ENCODE measurements at regions not wholly inside any gene's neighbourhood (a gene's known extent, or its start where the extent isn't known, plus 50 kb on each side); places are given as distances from the start of the nearest gene placed in this dataset.

DNA sequence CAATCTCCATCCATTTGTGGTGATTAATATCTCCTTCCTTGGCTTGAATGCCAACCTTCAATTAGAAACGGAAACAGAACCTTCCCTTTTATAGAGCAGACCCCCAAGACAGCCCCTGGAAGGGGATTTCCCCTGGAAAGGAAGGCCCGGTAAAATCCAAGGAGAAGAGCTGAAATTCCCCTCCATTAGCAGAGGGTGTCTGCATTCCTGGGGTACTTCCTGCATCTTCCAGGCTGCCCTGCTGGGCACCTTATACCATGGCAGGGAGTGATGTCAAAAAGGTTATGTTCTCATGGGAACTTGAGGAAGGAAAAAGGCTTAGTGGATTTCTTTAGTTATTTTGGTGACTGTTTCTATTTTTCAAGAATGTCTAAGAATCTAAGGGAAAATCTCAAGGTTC, 116.7 kb upstream of the NEO1 start:
- WGBS, 2 donors: 48 to 58% methylated on average over 2 of the region's 2 CpGs
- Histone ChIP-seq H3K4me3 (ENCODE audit: low read depth in 1 of 2, low read length in 2 of 2) (no peak overlapping the region), H3K4me1 (ENCODE audit: control insufficient read depth in 2 of 2, insufficient read depth in 2 of 2, low read length in 1 of 2) (no peaks in the 10 kb centered on the region), H3K27ac (ENCODE audit: low read depth in 2 of 2, low read length in 1 of 2) (no peak overlapping the region), H3K9me3 (ENCODE audit: control insufficient read depth in 2 of 2, insufficient read depth in 1 of 2, low read depth in 1 of 2, low read length in 1 of 2) (no peaks in the 10 kb centered on the region), H3K36me3 (ENCODE audit: control insufficient read depth in 2 of 2, insufficient read depth in 2 of 2, low read length in 1 of 2) (no peaks in the 10 kb centered on the region), H3K27me3 (ENCODE audit: control insufficient read depth in 1 of 2, insufficient read depth in 2 of 2, low read length in 2 of 2) (no peaks in the 10 kb centered on the region)

GRCh38 chr15:72934921-72935320, 117.3 kb upstream of the NEO1 start:
- H3K36me3 ChIP-seq (ENCODE audit: control insufficient read depth in 2 of 2, insufficient read depth in 2 of 2, low read length in 1 of 2): no peaks in the 10 kb centered on the region
- H3K4me3 ChIP-seq (ENCODE audit: low read depth in 1 of 2, low read length in 2 of 2): no peak overlapping the region
- no peaks in the 10 kb centered on the region for H3K4me1 ChIP-seq (ENCODE audit: control insufficient read depth in 2 of 2, insufficient read depth in 2 of 2, low read length in 1 of 2)
- no peaks in the 10 kb centered on the region for H3K9me3 ChIP-seq (ENCODE audit: control insufficient read depth in 2 of 2, insufficient read depth in 1 of 2, low read depth in 1 of 2, low read length in 1 of 2)
- WGBS, 2 donors: 88 to 92% methylated on average over 4 of the region's 4 CpGs
- H3K27ac ChIP-seq (ENCODE audit: low read depth in 2 of 2, low read length in 1 of 2): no peak overlapping the region
- H3K27me3 ChIP-seq (ENCODE audit: control insufficient read depth in 1 of 2, insufficient read depth in 2 of 2, low read length in 2 of 2): no peaks in the 10 kb centered on the region

DNA sequence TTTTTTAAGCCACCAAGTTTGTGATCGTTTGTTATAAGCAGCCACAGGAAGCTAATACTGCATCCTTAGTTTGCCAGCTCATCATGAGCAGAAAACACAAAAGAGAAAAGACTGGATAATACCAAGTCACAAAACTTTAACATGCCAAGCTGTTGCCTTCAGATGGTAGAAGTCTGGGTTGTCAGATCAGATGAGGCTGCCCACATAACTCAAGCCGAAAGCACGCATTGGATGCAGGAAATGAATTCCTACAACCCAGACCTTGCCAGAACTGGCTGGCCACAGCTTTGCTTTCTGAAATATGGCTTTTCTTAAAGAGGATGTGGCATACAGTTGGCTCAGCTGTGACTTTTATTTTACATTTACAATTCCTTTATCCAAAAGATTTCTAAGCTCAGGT, 118.3 kb upstream of the NEO1 start:
- no peaks in the 10 kb centered on the region for H3K4me1 ChIP-seq (ENCODE audit: control insufficient read depth in 2 of 2, insufficient read depth in 2 of 2, low read length in 1 of 2)
- no peaks in the 10 kb centered on the region for H3K9me3 ChIP-seq (ENCODE audit: control insufficient read depth in 2 of 2, insufficient read depth in 1 of 2, low read depth in 1 of 2, low read length in 1 of 2)
- H3K36me3 ChIP-seq (ENCODE audit: control insufficient read depth in 2 of 2, insufficient read depth in 2 of 2, low read length in 1 of 2): no peaks in the 10 kb centered on the region
- WGBS, 2 donors: 55 to 59% methylated on average over 3 of the region's 3 CpGs
- no peaks in the 10 kb centered on the region for H3K27me3 ChIP-seq (ENCODE audit: control insufficient read depth in 1 of 2, insufficient read depth in 2 of 2, low read length in 2 of 2)
- no peak overlapping the region for H3K27ac ChIP-seq (ENCODE audit: low read depth in 2 of 2, low read length in 1 of 2)
- no peak overlapping the region for H3K4me3 ChIP-seq (ENCODE audit: low read depth in 1 of 2, low read length in 2 of 2)

DNA sequence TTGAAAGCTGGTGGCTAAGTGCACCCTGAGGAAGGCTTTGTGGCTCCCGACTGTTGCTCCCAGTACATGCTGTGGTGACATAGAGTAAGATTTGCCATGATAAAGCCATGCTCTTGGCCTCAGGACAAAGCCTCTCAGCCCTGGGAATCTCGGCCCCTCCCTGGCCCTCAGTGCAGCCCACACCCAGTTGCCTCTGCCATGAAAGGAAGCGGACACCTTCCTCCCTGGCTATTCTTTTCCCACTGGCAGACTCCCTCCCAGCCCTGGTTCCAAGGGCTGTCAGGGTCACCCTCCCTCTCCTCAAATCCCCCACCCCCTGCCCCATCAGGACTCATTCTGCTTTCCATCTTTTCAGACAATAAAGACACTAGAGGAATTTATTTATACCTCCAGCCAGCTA, 119.8 kb upstream of the NEO1 start:
- H3K27ac ChIP-seq (ENCODE audit: low read depth in 2 of 2, low read length in 1 of 2): no peak overlapping the region
- no peaks in the 10 kb centered on the region for H3K36me3 ChIP-seq (ENCODE audit: control insufficient read depth in 2 of 2, insufficient read depth in 2 of 2, low read length in 1 of 2)
- 79 to 86% methylated on average over 3 of the region's 3 CpGs for WGBS, 2 donors
- H3K4me1 ChIP-seq (ENCODE audit: control insufficient read depth in 2 of 2, insufficient read depth in 2 of 2, low read length in 1 of 2): no peaks in the 10 kb centered on the region
- no peak overlapping the region for H3K4me3 ChIP-seq (ENCODE audit: low read depth in 1 of 2, low read length in 2 of 2)
- no peaks in the 10 kb centered on the region for H3K9me3 ChIP-seq (ENCODE audit: control insufficient read depth in 2 of 2, insufficient read depth in 1 of 2, low read depth in 1 of 2, low read length in 1 of 2)
- no peaks in the 10 kb centered on the region for H3K27me3 ChIP-seq (ENCODE audit: control insufficient read depth in 1 of 2, insufficient read depth in 2 of 2, low read length in 2 of 2)

DNA sequence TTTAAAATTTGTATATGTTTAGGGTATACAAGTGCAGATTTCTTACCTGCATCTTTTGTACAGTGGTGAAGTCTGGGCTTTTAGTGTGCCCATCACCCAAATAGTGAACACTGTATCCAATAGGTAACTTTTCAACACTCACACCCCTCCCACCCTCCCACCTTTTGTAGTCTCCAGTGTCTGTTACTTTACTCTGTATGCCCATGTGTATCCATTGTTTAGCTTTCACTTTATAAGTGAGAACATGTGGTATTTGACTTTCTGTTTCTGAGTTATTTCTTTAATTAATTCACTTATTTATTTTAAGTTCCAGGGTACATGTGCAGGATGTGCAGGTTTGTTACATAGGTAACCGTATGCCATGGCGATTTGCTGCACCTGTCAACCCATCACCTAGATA, 124.8 kb upstream of the NEO1 start:
- peaks cover 0 to 2% of the 10 kb centered on the region in 2 donors for H3K27me3 ChIP-seq (ENCODE audit: control insufficient read depth in 1 of 2, insufficient read depth in 2 of 2, low read length in 2 of 2)
- no peaks in the 10 kb centered on the region for H3K36me3 ChIP-seq (ENCODE audit: control insufficient read depth in 2 of 2, insufficient read depth in 2 of 2, low read length in 1 of 2)
- WGBS, 2 donors: 94 to 98% methylated on average over 2 of the region's 2 CpGs

GRCh38 chr15:72925661-72926060, 126.6 kb upstream of the NEO1 start:
- WGBS, 2 donors: 77 to 87% methylated on average over 2 of the region's 2 CpGs
- no peak overlapping the region for H3K4me3 ChIP-seq (ENCODE audit: low read depth in 1 of 2, low read length in 2 of 2)
- H3K9me3 ChIP-seq (ENCODE audit: control insufficient read depth in 2 of 2, insufficient read depth in 1 of 2, low read depth in 1 of 2, low read length in 1 of 2): no peaks in the 10 kb centered on the region
- H3K4me1 ChIP-seq (ENCODE audit: control insufficient read depth in 2 of 2, insufficient read depth in 2 of 2, low read length in 1 of 2): no peaks in the 10 kb centered on the region
- H3K27me3 ChIP-seq (ENCODE audit: control insufficient read depth in 1 of 2, insufficient read depth in 2 of 2, low read length in 2 of 2): peaks cover 0 to 2% of the 10 kb centered on the region in 2 donors
- no peaks in the 10 kb centered on the region for H3K36me3 ChIP-seq (ENCODE audit: control insufficient read depth in 2 of 2, insufficient read depth in 2 of 2, low read length in 1 of 2)
- H3K27ac ChIP-seq (ENCODE audit: low read depth in 2 of 2, low read length in 1 of 2): no peak overlapping the region

More for the DNA sequence above, 124.8 kb upstream of the NEO1 start:
- no peak overlapping the region for H3K4me3 ChIP-seq (ENCODE audit: low read depth in 1 of 2, low read length in 2 of 2)
- H3K27ac ChIP-seq (ENCODE audit: low read depth in 2 of 2, low read length in 1 of 2): no peak overlapping the region
- H3K4me1 ChIP-seq (ENCODE audit: control insufficient read depth in 2 of 2, insufficient read depth in 2 of 2, low read length in 1 of 2): no peaks in the 10 kb centered on the region
- H3K9me3 ChIP-seq (ENCODE audit: control insufficient read depth in 2 of 2, insufficient read depth in 1 of 2, low read depth in 1 of 2, low read length in 1 of 2): no peaks in the 10 kb centered on the region

DNA sequence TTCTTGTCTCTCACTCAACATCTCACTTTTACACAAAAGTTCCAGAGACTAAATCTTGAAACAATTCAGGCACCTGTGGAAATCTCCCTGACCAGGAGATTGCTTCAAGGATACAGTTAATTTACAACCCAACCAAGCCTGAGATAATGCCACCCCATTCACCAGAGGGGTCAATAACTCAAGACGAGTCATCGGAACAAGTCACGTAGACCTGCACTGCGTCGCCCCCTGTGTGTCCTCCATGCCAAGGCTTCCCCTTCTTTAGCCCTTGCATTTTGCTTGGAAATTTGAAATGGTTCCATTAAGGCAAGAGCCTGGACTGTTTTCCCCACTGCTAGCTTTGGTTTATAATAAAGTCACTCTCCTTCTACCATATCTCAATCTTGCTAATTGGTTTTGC, 129.0 kb upstream of the NEO1 start:
- H3K9me3 ChIP-seq (ENCODE audit: control insufficient read depth in 2 of 2, insufficient read depth in 1 of 2, low read depth in 1 of 2, low read length in 1 of 2): no peaks in the 10 kb centered on the region
- H3K4me3 ChIP-seq (ENCODE audit: low read depth in 1 of 2, low read length in 2 of 2): no peak overlapping the region
- peaks cover 0 to 2% of the 10 kb centered on the region in 2 donors for H3K27me3 ChIP-seq (ENCODE audit: control insufficient read depth in 1 of 2, insufficient read depth in 2 of 2, low read length in 2 of 2)
- H3K36me3 ChIP-seq (ENCODE audit: control insufficient read depth in 2 of 2, insufficient read depth in 2 of 2, low read length in 1 of 2): no peaks in the 10 kb centered on the region
- whole genome bisulfite sequencing, 2 donors: 78 to 85% methylated on average over 5 of the region's 5 CpGs
- H3K4me1 ChIP-seq (ENCODE audit: control insufficient read depth in 2 of 2, insufficient read depth in 2 of 2, low read length in 1 of 2): no peaks in the 10 kb centered on the region
- H3K27ac ChIP-seq (ENCODE audit: low read depth in 2 of 2, low read length in 1 of 2): no peak overlapping the region

DNA sequence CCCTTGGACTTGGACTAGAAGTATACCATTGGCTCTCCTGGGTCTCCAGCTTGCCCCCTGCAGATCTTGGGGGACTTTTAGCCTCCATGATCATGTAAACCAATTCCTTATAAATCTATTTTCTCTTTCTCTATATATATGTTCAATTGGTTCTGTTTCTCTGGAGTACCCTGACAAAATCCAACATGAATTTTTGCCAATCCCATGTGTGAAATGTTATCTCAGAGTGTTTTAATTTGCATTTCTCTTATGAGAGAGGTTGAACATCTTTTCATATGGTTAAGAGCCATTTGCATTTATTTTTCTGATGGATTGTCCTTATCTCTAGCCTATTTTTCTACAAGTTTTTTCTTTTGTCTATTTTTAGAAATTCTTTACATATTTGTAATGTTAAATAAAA, 131.7 kb upstream of the NEO1 start:
- H3K27me3 ChIP-seq (ENCODE audit: control insufficient read depth in 1 of 2, insufficient read depth in 2 of 2, low read length in 2 of 2): no peaks in the 10 kb centered on the region
- H3K4me1 ChIP-seq (ENCODE audit: control insufficient read depth in 2 of 2, insufficient read depth in 2 of 2, low read length in 1 of 2): no peaks in the 10 kb centered on the region
- H3K9me3 ChIP-seq (ENCODE audit: control insufficient read depth in 2 of 2, insufficient read depth in 1 of 2, low read depth in 1 of 2, low read length in 1 of 2): no peaks in the 10 kb centered on the region
- no peak overlapping the region for H3K27ac ChIP-seq (ENCODE audit: low read depth in 2 of 2, low read length in 1 of 2)
- H3K4me3 ChIP-seq (ENCODE audit: low read depth in 1 of 2, low read length in 2 of 2): no peak overlapping the region
- no peaks in the 10 kb centered on the region for H3K36me3 ChIP-seq (ENCODE audit: control insufficient read depth in 2 of 2, insufficient read depth in 2 of 2, low read length in 1 of 2)

- 61 to 75% methylated on average over 5 of the region's 5 CpGs for WGBS, 2 donors
- no peaks in the 10 kb centered on the region for H3K4me1 ChIP-seq (ENCODE audit: control insufficient read depth in 2 of 2, insufficient read depth in 2 of 2, low read length in 1 of 2)
- no peaks in the 10 kb centered on the region for H3K9me3 ChIP-seq (ENCODE audit: control insufficient read depth in 2 of 2, insufficient read depth in 1 of 2, low read depth in 1 of 2, low read length in 1 of 2)
- H3K36me3 ChIP-seq (ENCODE audit: control insufficient read depth in 2 of 2, insufficient read depth in 2 of 2, low read length in 1 of 2): no peaks in the 10 kb centered on the region
- no peaks in the 10 kb centered on the region for H3K27me3 ChIP-seq (ENCODE audit: control insufficient read depth in 1 of 2, insufficient read depth in 2 of 2, low read length in 2 of 2)
- H3K4me3 ChIP-seq (ENCODE audit: low read depth in 1 of 2, low read length in 2 of 2): no peak overlapping the region
- no peak overlapping the region for H3K27ac ChIP-seq (ENCODE audit: low read depth in 2 of 2, low read length in 1 of 2)
These were observed 132.3 kb upstream of the NEO1 start for GRCh38 chr15:72919936-72920465.

- no peaks in the 10 kb centered on the region for H3K4me1 ChIP-seq (ENCODE audit: control insufficient read depth in 2 of 2, insufficient read depth in 2 of 2, low read length in 1 of 2)
- 82 to 84% methylated on average over 2 of the region's 2 CpGs for WGBS, 2 donors
- H3K27ac ChIP-seq (ENCODE audit: low read depth in 2 of 2, low read length in 1 of 2): no peak overlapping the region
- no peaks in the 10 kb centered on the region for H3K36me3 ChIP-seq (ENCODE audit: control insufficient read depth in 2 of 2, insufficient read depth in 2 of 2, low read length in 1 of 2)
- no peak overlapping the region for H3K4me3 ChIP-seq (ENCODE audit: low read depth in 1 of 2, low read length in 2 of 2)
- no peaks in the 10 kb centered on the region for H3K9me3 ChIP-seq (ENCODE audit: control insufficient read depth in 2 of 2, insufficient read depth in 1 of 2, low read depth in 1 of 2, low read length in 1 of 2)
- no peaks in the 10 kb centered on the region for H3K27me3 ChIP-seq (ENCODE audit: control insufficient read depth in 1 of 2, insufficient read depth in 2 of 2, low read length in 2 of 2)
These were observed 133.3 kb upstream of the ADPGK start for GRCh38 chr15:72916897-72917296.

Measured in esophagus (tissue), 2 donors.